GM12892 (cell line): ENCODE measurements at regions not wholly inside any gene's neighbourhood (a gene's known extent, or its start where the extent isn't known, plus 50 kb on each side); places are given as distances from the start of the nearest gene placed in this dataset.

ENCODE experiments used
- POLR2A ChIP-seq: IDR thresholded peaks from 2 replicates; pipeline ENCODE4 v1.6.1; 2011; ENCODE audit warnings: low read depth, low read length, control low read depth
- POLR2AphosphoS5 ChIP-seq: IDR thresholded peaks from 2 replicates; pipeline ENCODE4 v1.6.1; 2011; ENCODE audit warnings: low read depth, low read length, control low read depth
- TAF1 ChIP-seq: IDR thresholded peaks from 2 replicates; pipeline ENCODE4 v1.6.1; 2011; ENCODE audit warnings: low read depth, mild to moderate bottlenecking, control low read depth, low read length, borderline replicate concordance

GRCh38 chr5:25979086-25979485, 1059.3 kb downstream of the CDH9 start:
- TF ChIP-seq TAF1, result no peak
- TF ChIP-seq POLR2AphosphoS5, result no peak
- TF ChIP-seq POLR2A, result no peak
